Tibial nerve (tissue), 3 donors: ENCODE measurements at regions not wholly inside any gene's neighbourhood (a gene's known extent, or its start where the extent isn't known, plus 50 kb on each side); places are given as distances from the start of the nearest gene placed in this dataset.

Source experiments
- CTCF ChIP-seq, 5 experiments: fragments of 200-600 bp in 3 of 5; fragments of 450-650 bp in 2 of 5; sonication (generic) in 3 of 5; IDR thresholded peaks; one replicate each; pipeline ENCODE4 v1.5.1; 2016 to 2019; ENCODE audit warnings: antibody characterized with exemption in 5 of 5, mild to moderate bottlenecking in 3 of 5, moderate library complexity in 2 of 5
- POLR2A ChIP-seq, 2 donors: fragments of 450-650 bp; IDR thresholded peaks; one replicate each; pipeline ENCODE4 v1.6.1; 2017; ENCODE audit warnings: antibody characterized with exemption in 2 of 2, mild to moderate bottlenecking in 2 of 2, moderate library complexity in 2 of 2

- no peak for TF ChIP-seq POLR2A (IDR thresholded peaks at IDR 0.05)
- TF ChIP-seq CTCF (IDR thresholded peaks at IDR 0.05), result no peak
Measured at GRCh38 chr7:153006452-153006851, 246.9 kb downstream of the ACTR3B start.
